GM23338 (cell line): ENCODE measurements at regions not wholly inside any gene's neighbourhood (a gene's known extent, or its start where the extent isn't known, plus 50 kb on each side); places are given as distances from the start of the nearest gene placed in this dataset.

Experiments used
- POLR2AphosphoS5 ChIP-seq: IDR thresholded peaks from 2 replicates; pipeline ENCODE4 v1.6.1; 2016; ENCODE audit warnings: antibody characterized with exemption, low read depth
- REST ChIP-seq: IDR thresholded peaks from one replicate; pipeline ENCODE4 v1.6.1; 2018; ENCODE audit warnings: antibody characterized with exemption; ENCODE audit not compliant: unreplicated experiment
- ZNF114 ChIP-seq: fragments of 250-450 bp; sonication (Bioruptor Pico); IDR thresholded peaks from 2 replicates; pipeline ENCODE4 v1.5.0; 2020; ENCODE audit warnings: mild to moderate bottlenecking, moderate library complexity
- TF ChIP-seq, protein P1 (sequence below), 2 experiments: fragments of 200-600 bp in 1 of 2; sonication (generic) in 1 of 2; conservative IDR thresholded peaks; 2 replicates each; pipeline versions ENCODE4 v1.5.1 to v1.6.1; 2016 to 2017; ENCODE audit warnings: antibody characterized with exemption in 2 of 2, low read depth in 2 of 2, mild to moderate bottlenecking in 2 of 2, moderate library complexity in 1 of 2

DNA sequence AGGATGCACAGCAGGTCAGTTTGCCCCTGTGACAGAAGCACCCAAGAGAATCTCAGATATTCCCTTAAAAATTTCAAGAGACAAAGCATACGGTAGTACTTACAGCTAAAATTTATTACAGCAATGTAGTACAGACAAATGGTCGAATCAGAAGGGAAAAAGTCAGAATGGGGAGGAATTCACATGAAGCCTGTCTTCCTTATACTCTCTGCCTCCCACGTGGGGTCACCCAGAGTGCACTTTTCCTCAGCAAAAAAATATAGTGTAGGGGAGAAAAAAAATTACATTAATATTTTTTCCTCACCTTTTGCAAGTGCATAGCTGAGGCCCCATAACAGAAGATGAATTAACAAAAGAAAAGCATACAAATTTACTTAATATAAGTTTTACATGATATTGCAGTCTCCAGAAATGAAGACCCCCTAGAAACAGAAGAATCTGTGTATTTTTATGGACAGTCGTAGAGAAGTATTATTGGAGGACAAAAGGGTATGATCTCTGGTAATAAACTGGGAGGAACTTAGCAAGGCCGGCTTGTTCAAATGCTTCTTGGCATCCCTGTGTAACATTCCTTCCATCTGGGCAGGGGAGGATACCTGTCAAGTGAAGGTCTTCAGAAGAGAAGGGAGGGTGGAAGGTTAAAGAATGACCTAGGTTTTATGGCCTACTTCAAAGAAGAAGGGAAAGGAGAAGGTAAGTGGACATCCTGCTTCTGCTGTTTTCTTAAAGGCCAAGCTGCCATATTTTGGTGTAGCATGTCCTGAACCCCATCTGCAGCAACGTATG lies 270.6 kb upstream of the MAGI2 start:
- TF ChIP-seq ZNF114 (CRISPR knock-in tag) (no peak), POLR2AphosphoS5 (no peak), REST (no peak)
- TF ChIP-seq, protein P1, sequence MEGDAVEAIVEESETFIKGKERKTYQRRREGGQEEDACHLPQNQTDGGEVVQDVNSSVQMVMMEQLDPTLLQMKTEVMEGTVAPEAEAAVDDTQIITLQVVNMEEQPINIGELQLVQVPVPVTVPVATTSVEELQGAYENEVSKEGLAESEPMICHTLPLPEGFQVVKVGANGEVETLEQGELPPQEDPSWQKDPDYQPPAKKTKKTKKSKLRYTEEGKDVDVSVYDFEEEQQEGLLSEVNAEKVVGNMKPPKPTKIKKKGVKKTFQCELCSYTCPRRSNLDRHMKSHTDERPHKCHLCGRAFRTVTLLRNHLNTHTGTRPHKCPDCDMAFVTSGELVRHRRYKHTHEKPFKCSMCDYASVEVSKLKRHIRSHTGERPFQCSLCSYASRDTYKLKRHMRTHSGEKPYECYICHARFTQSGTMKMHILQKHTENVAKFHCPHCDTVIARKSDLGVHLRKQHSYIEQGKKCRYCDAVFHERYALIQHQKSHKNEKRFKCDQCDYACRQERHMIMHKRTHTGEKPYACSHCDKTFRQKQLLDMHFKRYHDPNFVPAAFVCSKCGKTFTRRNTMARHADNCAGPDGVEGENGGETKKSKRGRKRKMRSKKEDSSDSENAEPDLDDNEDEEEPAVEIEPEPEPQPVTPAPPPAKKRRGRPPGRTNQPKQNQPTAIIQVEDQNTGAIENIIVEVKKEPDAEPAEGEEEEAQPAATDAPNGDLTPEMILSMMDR (conservative IDR thresholded peaks at IDR 0.05; ENCODE audit: low read depth in 2 of 2), result no peak
